K562 (cell line): ENCODE measurements at regions not wholly inside any gene's neighbourhood (a gene's known extent, or its start where the extent isn't known, plus 50 kb on each side); places are given as distances from the start of the nearest gene placed in this dataset.

Source experiments
- ATAC-seq: fragments of 200-7000 bp; cut with Tn5 transposase; 3 replicates; pipeline ENCODE4 v1.9.1; 2020; ENCODE audit warnings: moderate library complexity
- BruUV-seq: library from RNA; stranded (reverse); fragments of 400-500 nt; replicated peaks from 2 replicates; lab custom pipeline; 2021; lab: Mats Ljungman, UMichigan
- CTCF ChIA-PET: fragments of 300-600 bp; formaldehyde crosslinking; extraction: SDS; loops from one replicate; lab custom pipeline; 2021; ENCODE audit warnings: low intra/inter-chr PET ratio; lab: Yijun Ruan, JAX
- POLR2A ChIA-PET: fragments of 300-600, 350-650 bp; sonication (Branson Sonifier 250); formaldehyde crosslinking; extraction: SDS; loops from one replicate; lab custom pipeline; 2021; ENCODE audit warnings: antibody characterized with exemption, inconsistent platforms; lab: Yijun Ruan, JAX
- DNase-seq, 4 experiments: peaks; one replicate each; pipeline versions ENCODE4 v3.0.0 to v3.0.0-alpha.2; 2011 to 2018; ENCODE audit warnings: low spot score in 3 of 4, mixed read lengths in 3 of 4; ENCODE audit errors: extremely low read depth in 1 of 4
- FAIRE-seq: peaks from 2 replicates; lab custom pipeline; 2011; peaks lifted over from hg19 to GRCh38; lab: Jason Lieb, UNC
- H2AFZ ChIP-seq: 2 replicates; pipeline ENCODE4 v1.6.0; 2011; ENCODE audit warnings: low read depth, low read length, control low read depth, inconsistent platforms
- H3K27ac ChIP-seq: fragments of 200-600 bp; 3 replicates; pipeline ENCODE4 v1.8.0; 2011; ENCODE audit warnings: low read depth, mild to moderate bottlenecking, control low read depth, inconsistent platforms, low read length, moderate library complexity, mixed read lengths; ENCODE audit errors: extremely low read depth
- H3K27me3 ChIP-seq, 2 experiments: fragments of 300-600 bp in 1 of 2; 2 replicates in 1 of 2; 3 replicates in 1 of 2; pipeline versions ENCODE4 v1.6.0 to v1.8.0; 2011; ENCODE audit warnings: inconsistent platforms in 2 of 2, low read length in 2 of 2, mild to moderate bottlenecking in 1 of 2, mixed read lengths in 1 of 2, moderate library complexity in 1 of 2; ENCODE audit not compliant: control insufficient read depth in 2 of 2, insufficient read depth in 2 of 2
- H3K36me3 ChIP-seq: fragments of 300-600 bp; 3 replicates; pipeline ENCODE4 v1.8.0; 2011; ENCODE audit warnings: mild to moderate bottlenecking, low read length, inconsistent platforms; ENCODE audit not compliant: control insufficient read depth, insufficient read depth
- H3K4me1 ChIP-seq, 2 experiments: fragments of 200-600 bp in 1 of 2; replicated peaks in 1 of 2; 2 replicates in 1 of 2; 3 replicates in 1 of 2; pipeline versions ENCODE4 v1.5.1 to v1.8.0; 2011; ENCODE audit warnings: inconsistent platforms in 2 of 2, low read length in 2 of 2, mild to moderate bottlenecking in 1 of 2, mixed read lengths in 1 of 2, moderate library complexity in 1 of 2; ENCODE audit not compliant: control insufficient read depth in 2 of 2, insufficient read depth in 2 of 2
- H3K4me2 ChIP-seq: 2 replicates; pipeline ENCODE4 v1.6.1; 2011; ENCODE audit warnings: low read length, control low read depth, inconsistent platforms, mixed read lengths; ENCODE audit not compliant: insufficient read depth
- H3K4me3 ChIP-seq: fragments of 200-600 bp; sonication (generic), shearing (Covaris generic); 2 replicates; pipeline ENCODE4 v1.5.1; 2016; ENCODE audit warnings: control low read depth, inconsistent platforms
- H3K79me2 ChIP-seq: fragments of 200-600 bp; 3 replicates; pipeline ENCODE4 v1.8.0; 2011; ENCODE audit warnings: low read length, inconsistent platforms; ENCODE audit not compliant: control insufficient read depth, insufficient read depth
- H3K9ac ChIP-seq, 2 experiments: 2 replicates each; pipeline versions ENCODE4 v1.6.0 to v1.6.1; 2011; ENCODE audit warnings: low read depth in 2 of 2, low read length in 2 of 2, control low read depth in 1 of 2, inconsistent platforms in 1 of 2, mild to moderate bottlenecking in 1 of 2, mixed read lengths in 1 of 2; ENCODE audit not compliant: insufficient read depth in 1 of 2
- H3K9me1 ChIP-seq: one replicate; pipeline ENCODE4 v1.6.0; 2011; ENCODE audit warnings: inconsistent platforms, mild to moderate bottlenecking, low read length, moderate library complexity; ENCODE audit not compliant: control insufficient read depth, insufficient read depth
- H3K9me3 ChIP-seq: replicated peaks from 2 replicates; pipeline ENCODE4 v1.5.1; 2011; ENCODE audit warnings: low read depth, low read length, inconsistent platforms; ENCODE audit not compliant: control insufficient read depth, insufficient read depth
- H4K20me1 ChIP-seq: replicated peaks from 2 replicates; pipeline ENCODE4 v1.6.1; 2011; ENCODE audit warnings: low read length, inconsistent platforms, mixed read lengths; ENCODE audit not compliant: control insufficient read depth, insufficient read depth
- BDP1 ChIP-seq: IDR thresholded peaks from 3 replicates; pipeline ENCODE4 v1.6.1; 2011; ENCODE audit not compliant: insufficient read length, insufficient read depth
- CBX2 ChIP-seq: fragments of 200-600 bp; sonication (generic); IDR thresholded peaks from one replicate; pipeline ENCODE4 v1.6.1; 2012; ENCODE audit warnings: mild to moderate bottlenecking, low read length, inconsistent platforms; ENCODE audit not compliant: insufficient read depth, poor library complexity, severe bottlenecking
- CEBPG ChIP-seq, 3 experiments: fragments of 200-800 bp in 1 of 3; sonication (Bioruptor generic) in 1 of 3; sonication (generic) in 1 of 3; formaldehyde crosslinking in 1 of 3; IDR thresholded peaks in 2 of 3; conservative IDR thresholded peaks in 1 of 3; 2 replicates each; pipeline versions ENCODE4 v1.6.1 to v1.8.0; 2016 to 2022; ENCODE audit warnings: missing compliant biosample characterization in 2 of 3, missing genetic modification characterization in 2 of 3, mild to moderate bottlenecking in 1 of 3, missing genetic modification reagents in 1 of 3
- ELF4 ChIP-seq: fragments of 450-650 bp; formaldehyde crosslinking; IDR thresholded peaks from 2 replicates; pipeline ENCODE4 v1.4.0; 2022; ENCODE audit warnings: missing genetic modification characterization
- MAZ ChIP-seq, 2 experiments: fragments of 450-650 bp in 1 of 2; sonication (generic) in 1 of 2; formaldehyde crosslinking; IDR thresholded peaks in 1 of 2; conservative IDR thresholded peaks in 1 of 2; 2 replicates each; pipeline versions ENCODE4 v1.4.0 to v1.5.0; 2020; ENCODE audit warnings: mild to moderate bottlenecking in 1 of 2, missing genetic modification reagents in 1 of 2
- MEIS2 ChIP-seq: fragments of 450-650 bp; IDR thresholded peaks from 2 replicates; pipeline ENCODE4 v1.6.1; 2014; ENCODE audit warnings: mild to moderate bottlenecking; ENCODE audit not compliant: partially characterized antibody
- NFXL1 ChIP-seq: fragments of 450-650 bp; formaldehyde crosslinking; IDR thresholded peaks from 2 replicates; pipeline ENCODE4 v1.4.0; 2021; ENCODE audit warnings: mild to moderate bottlenecking
- NR1H2 ChIP-seq: sonication (generic); formaldehyde crosslinking; IDR thresholded peaks from 2 replicates; pipeline ENCODE4 v1.4.0; 2020; ENCODE audit warnings: mild to moderate bottlenecking, missing genetic modification reagents
- PTTG1 ChIP-seq: fragments of 450-650 bp; IDR thresholded peaks from 2 replicates; pipeline ENCODE4 v1.6.1; 2016; ENCODE audit warnings: low read depth, mild to moderate bottlenecking, missing genetic modification characterization, missing compliant biosample characterization
- RBM39 ChIP-seq: fragments of 200-400 bp; formaldehyde crosslinking; optimal IDR thresholded peaks from 2 replicates; pipeline ENCODE3; 2018; ENCODE audit warnings: low read depth, low read length
- SMARCA5 ChIP-seq: fragments of 450-650 bp; IDR thresholded peaks from 2 replicates; pipeline ENCODE4 v1.6.1; 2016
- TAL1 ChIP-seq: fragments of 450-650 bp; IDR thresholded peaks from 2 replicates; pipeline ENCODE4 v1.6.1; 2016; ENCODE audit warnings: mild to moderate bottlenecking
- TGIF2 ChIP-seq: sonication (generic); formaldehyde crosslinking; IDR thresholded peaks from 2 replicates; pipeline ENCODE4 v1.8.1; 2022; ENCODE audit warnings: mild to moderate bottlenecking, missing genetic modification reagents, moderate library complexity
- ZNF551 ChIP-seq: fragments of 250-450 bp; sonication (Bioruptor Pico); IDR thresholded peaks from 2 replicates; pipeline ENCODE4 v1.5.0; 2021; ENCODE audit warnings: mild to moderate bottlenecking, moderate library complexity
- ZSCAN29 ChIP-seq: fragments of 450-650 bp; IDR thresholded peaks from 2 replicates; pipeline ENCODE4 v1.6.1; 2017
- WGBS: fragments of 100-300 bp; shearing (Covaris generic); methylation state at CpG from one replicate; pipeline ENCODE4 v1.1.6; 2016; ENCODE audit warnings: low coverage, mixed read lengths; ENCODE audit not compliant: insufficient coverage; ENCODE audit errors: missing lambda C conversion rate; 5-methylcytosine and 5-hydroxymethylcytosine counted together
- in situ Hi-C: fragments of 300-500 bp; cut with MboI; formaldehyde crosslinking; loops from 4 replicates; pipeline ENCODE4 v1.15.0; 2018; ENCODE audit warnings: inconsistent platforms, mixed read lengths
- intact Hi-C: fragments of 100-400 bp; cut with micrococcal nuclease; formaldehyde crosslinking; loops from 2 replicates; pipeline ENCODE4 v1.14.2; 2022
- TF ChIP-seq, protein P1 (sequence below): sonication (generic); formaldehyde crosslinking; IDR thresholded peaks from 2 replicates; pipeline ENCODE4 v1.8.1; 2023; ENCODE audit warnings: mild to moderate bottlenecking, missing genetic modification reagents
- TF ChIP-seq, protein P2 (sequence below): sonication (generic); formaldehyde crosslinking; IDR thresholded peaks from 2 replicates; pipeline ENCODE4 v1.8.0; 2022; ENCODE audit warnings: missing genetic modification reagents, mild to moderate bottlenecking, borderline replicate concordance

DNA sequence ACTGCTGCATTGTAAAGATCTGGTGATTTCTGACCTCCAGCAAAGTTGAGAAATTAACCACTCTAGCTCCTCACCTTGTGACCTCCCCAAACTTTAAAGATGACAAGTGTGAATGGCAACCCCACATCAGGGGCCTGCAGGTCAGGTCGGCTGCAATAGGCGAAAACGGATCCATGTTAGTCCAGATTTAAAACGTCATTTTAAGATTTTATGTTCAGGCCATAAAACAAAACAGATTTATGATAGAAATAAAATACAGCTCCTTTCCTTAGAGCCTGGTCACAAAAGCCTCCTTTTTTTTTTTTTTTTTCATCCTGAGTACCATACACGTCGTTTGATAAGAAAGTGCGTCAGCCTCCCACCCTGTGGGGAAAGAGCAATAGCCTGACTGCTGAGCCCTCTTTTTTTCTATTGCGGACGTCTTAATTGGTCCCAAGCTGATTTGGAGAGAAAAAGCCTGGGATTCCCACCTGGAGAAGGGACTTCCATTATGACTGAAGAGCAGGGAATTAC lies 519.2 kb upstream of the NOX3 start (continued):
- no peak for TF ChIP-seq ZNF551
- no peak for TF ChIP-seq NR1H2 (CRISPR knock-in tag)
- TF ChIP-seq, protein P1, sequence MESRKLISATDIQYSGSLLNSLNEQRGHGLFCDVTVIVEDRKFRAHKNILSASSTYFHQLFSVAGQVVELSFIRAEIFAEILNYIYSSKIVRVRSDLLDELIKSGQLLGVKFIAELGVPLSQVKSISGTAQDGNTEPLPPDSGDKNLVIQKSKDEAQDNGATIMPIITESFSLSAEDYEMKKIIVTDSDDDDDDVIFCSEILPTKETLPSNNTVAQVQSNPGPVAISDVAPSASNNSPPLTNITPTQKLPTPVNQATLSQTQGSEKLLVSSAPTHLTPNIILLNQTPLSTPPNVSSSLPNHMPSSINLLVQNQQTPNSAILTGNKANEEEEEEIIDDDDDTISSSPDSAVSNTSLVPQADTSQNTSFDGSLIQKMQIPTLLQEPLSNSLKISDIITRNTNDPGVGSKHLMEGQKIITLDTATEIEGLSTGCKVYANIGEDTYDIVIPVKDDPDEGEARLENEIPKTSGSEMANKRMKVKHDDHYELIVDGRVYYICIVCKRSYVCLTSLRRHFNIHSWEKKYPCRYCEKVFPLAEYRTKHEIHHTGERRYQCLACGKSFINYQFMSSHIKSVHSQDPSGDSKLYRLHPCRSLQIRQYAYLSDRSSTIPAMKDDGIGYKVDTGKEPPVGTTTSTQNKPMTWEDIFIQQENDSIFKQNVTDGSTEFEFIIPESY (CRISPR knock-in tag) = no peak
- no peak for TF ChIP-seq TGIF2 (CRISPR knock-in tag)
- TF ChIP-seq PTTG1 (tag) = no peak
- TF ChIP-seq, protein P2, sequence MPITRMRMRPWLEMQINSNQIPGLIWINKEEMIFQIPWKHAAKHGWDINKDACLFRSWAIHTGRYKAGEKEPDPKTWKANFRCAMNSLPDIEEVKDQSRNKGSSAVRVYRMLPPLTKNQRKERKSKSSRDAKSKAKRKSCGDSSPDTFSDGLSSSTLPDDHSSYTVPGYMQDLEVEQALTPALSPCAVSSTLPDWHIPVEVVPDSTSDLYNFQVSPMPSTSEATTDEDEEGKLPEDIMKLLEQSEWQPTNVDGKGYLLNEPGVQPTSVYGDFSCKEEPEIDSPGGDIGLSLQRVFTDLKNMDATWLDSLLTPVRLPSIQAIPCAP = no peak
- TF ChIP-seq MAZ (CRISPR knock-in tag; conservative IDR thresholded peaks at IDR 0.05 in 1 of 2, IDR thresholded peaks at IDR 0.05 in 1 of 2) = no peak
- TF ChIP-seq BDP1 = no peak
- TF ChIP-seq, all 486 proteins: peak for 0

DNA sequence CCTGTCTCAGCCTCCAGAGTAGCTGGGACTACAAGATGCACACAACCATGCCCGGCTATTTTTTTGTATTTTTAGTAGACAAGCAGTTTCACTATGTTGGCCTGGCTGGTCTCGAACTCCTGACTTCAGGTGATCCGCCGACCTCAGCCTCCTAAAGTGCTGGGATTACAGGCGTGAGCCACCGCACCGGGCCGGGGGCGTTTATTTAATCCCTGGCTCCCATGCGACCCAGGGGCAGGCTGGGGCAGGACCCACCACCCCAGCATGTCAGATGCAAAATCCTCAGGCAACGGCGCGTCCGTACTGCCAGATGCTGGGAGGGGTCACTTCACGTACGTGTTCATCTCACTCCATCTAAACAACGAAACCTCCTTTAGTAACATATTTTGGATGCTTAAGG lies 518.7 kb upstream of the NOX3 start:
- no peak overlapping the region for H3K9ac ChIP-seq
- ChIA-PET CTCF (no interaction called here), POLR2A (no interaction called here)
- no peaks in the 10 kb centered on the region for H3K4me1 ChIP-seq
- H3K9me3 ChIP-seq = no peaks in the 10 kb centered on the region
- no peak overlapping the region for H2AFZ ChIP-seq
- intact Hi-C loops = no loop called here
- BruUV-seq = no TSS peak
- no peak overlapping the region for H3K4me2 ChIP-seq
- no peak for FAIRE-seq
- no peaks in the 10 kb centered on the region for H3K9me1 ChIP-seq
- H3K79me2 ChIP-seq = no peaks in the 10 kb centered on the region
- no peaks in the 10 kb centered on the region for H4K20me1 ChIP-seq
- no peaks in the 10 kb centered on the region for H3K36me3 ChIP-seq
- no peak for DNase-seq
- in situ Hi-C loops = no loop called here
- 13% methylated on average over 17 of the region's 17 CpGs for WGBS
- TF ChIP-seq NFXL1 (CRISPR knock-in tag) (no peak), RBM39 (no peak), MEIS2 (no peak), SMARCA5 (no peak), TAL1 (no peak), ELF4 (CRISPR knock-in tag) (no peak), CEBPG (CRISPR knock-in tag; IDR thresholded peaks at IDR 0.05) (no peak), CEBPG (tag; conservative IDR thresholded peaks at IDR 0.05 in 1 of 2, IDR thresholded peaks at IDR 0.05 in 1 of 2) (no peak), CBX2 (no peak), ZSCAN29 (no peak)
- no peaks in the 10 kb centered on the region for H3K27me3 ChIP-seq
- H3K27ac ChIP-seq = no peak overlapping the region
- no peak overlapping the region for H3K4me3 ChIP-seq
- ATAC-seq = no peak
